ENCODE measurements at regions not wholly inside any gene's neighbourhood (a gene's known extent, or its start where the extent isn't known, plus 50 kb on each side); places are given as distances from the start of the nearest gene placed in this dataset.

- Mint-ChIP-seq H3K4me1 (no peaks in the 10 kb centered on the region), H3K27me3 (ENCODE audit: low read depth in 3 of 3) (peaks cover 3 to 6% (median 5%) of the 10 kb centered on the region in 3 donors), H3K36me3 (no peaks in the 10 kb centered on the region), H3K9me3 (peaks cover 2 to 17% (median 10%) of the 10 kb centered on the region in 7 donors), H3K27ac (no peak overlapping the region), H3K4me3 (no peak overlapping the region)
- no peak for DNase-seq
- Histone ChIP-seq H3K4me2 (replicated peaks; ENCODE audit: extremely low read depth, low read length, poor library complexity, severe bottlenecking) (no peak overlapping the region), H3K9me3 (replicated peaks in 1 of 2; ENCODE audit: control insufficient read depth in 1 of 2, insufficient read depth in 1 of 2, low read length in 2 of 2) (peaks cover 0 to 3% of the 10 kb centered on the region in 2 donors), H3K36me3 (replicated peaks in 1 of 2; ENCODE audit: control insufficient read depth in 1 of 2, insufficient read depth in 2 of 2, low read length in 2 of 2) (no peaks in the 10 kb centered on the region), H3K4me1 (ENCODE audit: control insufficient read depth in 1 of 2, insufficient read depth in 2 of 2, low read length in 2 of 2) (no peaks in the 10 kb centered on the region), H3K27ac (ENCODE audit: low read depth in 1 of 2, low read length in 2 of 2) (no peak overlapping the region), H4K20me1 (ENCODE audit: insufficient read depth, low read length) (no peaks in the 10 kb centered on the region), H3K4me3 (replicated peaks in 1 of 3; ENCODE audit: low read depth in 2 of 3, low read length in 3 of 3) (no peak overlapping the region), H2AFZ (ENCODE audit: insufficient read depth, low read depth, low read length, poor library complexity, severe bottlenecking) (no peak overlapping the region), H3K27me3 (ENCODE audit: control insufficient read depth in 2 of 2, insufficient read depth in 2 of 2, low read length in 2 of 2) (no peaks in the 10 kb centered on the region), H3K9ac (ENCODE audit: insufficient read depth, low read length, poor library complexity, severe bottlenecking) (no peak overlapping the region), H3K79me2 (ENCODE audit: insufficient read depth, low read length) (no peaks in the 10 kb centered on the region)
- TF ChIP-seq, protein P1, sequence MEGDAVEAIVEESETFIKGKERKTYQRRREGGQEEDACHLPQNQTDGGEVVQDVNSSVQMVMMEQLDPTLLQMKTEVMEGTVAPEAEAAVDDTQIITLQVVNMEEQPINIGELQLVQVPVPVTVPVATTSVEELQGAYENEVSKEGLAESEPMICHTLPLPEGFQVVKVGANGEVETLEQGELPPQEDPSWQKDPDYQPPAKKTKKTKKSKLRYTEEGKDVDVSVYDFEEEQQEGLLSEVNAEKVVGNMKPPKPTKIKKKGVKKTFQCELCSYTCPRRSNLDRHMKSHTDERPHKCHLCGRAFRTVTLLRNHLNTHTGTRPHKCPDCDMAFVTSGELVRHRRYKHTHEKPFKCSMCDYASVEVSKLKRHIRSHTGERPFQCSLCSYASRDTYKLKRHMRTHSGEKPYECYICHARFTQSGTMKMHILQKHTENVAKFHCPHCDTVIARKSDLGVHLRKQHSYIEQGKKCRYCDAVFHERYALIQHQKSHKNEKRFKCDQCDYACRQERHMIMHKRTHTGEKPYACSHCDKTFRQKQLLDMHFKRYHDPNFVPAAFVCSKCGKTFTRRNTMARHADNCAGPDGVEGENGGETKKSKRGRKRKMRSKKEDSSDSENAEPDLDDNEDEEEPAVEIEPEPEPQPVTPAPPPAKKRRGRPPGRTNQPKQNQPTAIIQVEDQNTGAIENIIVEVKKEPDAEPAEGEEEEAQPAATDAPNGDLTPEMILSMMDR (IDR thresholded peaks at IDR 0.05): no peak
- intact Hi-C loops (cut with micrococcal nuclease): no loop called here
- WGBS (ENCODE audit: insufficient coverage): no CpG with 5 or more reads among the region's 3 CpGs
Measured at GRCh38 chr18:51250458-51251024, 53.1 kb upstream of the MEX3C start.

- H3K4me3 Mint-ChIP-seq: no peak overlapping the region
Measured at GRCh38 chr18:51251625-51252024, 54.1 kb upstream of the MEX3C start.

More at GRCh38 chr18:51251625-51252024, 54.1 kb upstream of the MEX3C start:
- Histone ChIP-seq H2AFZ (ENCODE audit: insufficient read depth, low read depth, low read length, poor library complexity, severe bottlenecking) (no peak overlapping the region), H3K9ac (ENCODE audit: insufficient read depth, low read length, poor library complexity, severe bottlenecking) (no peak overlapping the region), H3K36me3 (replicated peaks in 1 of 2; ENCODE audit: control insufficient read depth in 1 of 2, insufficient read depth in 2 of 2, low read length in 2 of 2) (no peaks in the 10 kb centered on the region), H4K20me1 (ENCODE audit: insufficient read depth, low read length) (no peaks in the 10 kb centered on the region), H3K27ac (ENCODE audit: low read depth in 1 of 2, low read length in 2 of 2) (no peak overlapping the region), H3K4me3 (replicated peaks in 1 of 3; ENCODE audit: low read depth in 2 of 3, low read length in 3 of 3) (no peak overlapping the region), H3K4me1 (ENCODE audit: control insufficient read depth in 1 of 2, insufficient read depth in 2 of 2, low read length in 2 of 2) (no peaks in the 10 kb centered on the region), H3K79me2 (ENCODE audit: insufficient read depth, low read length) (no peaks in the 10 kb centered on the region), H3K9me3 (replicated peaks in 1 of 2; ENCODE audit: control insufficient read depth in 1 of 2, insufficient read depth in 1 of 2, low read length in 2 of 2) (peaks cover 0 to 3% of the 10 kb centered on the region in 2 donors), H3K27me3 (ENCODE audit: control insufficient read depth in 2 of 2, insufficient read depth in 2 of 2, low read length in 2 of 2) (no peaks in the 10 kb centered on the region), H3K4me2 (replicated peaks; ENCODE audit: extremely low read depth, low read length, poor library complexity, severe bottlenecking) (no peak overlapping the region)
- H3K36me3 Mint-ChIP-seq: no peaks in the 10 kb centered on the region
- DNase-seq: peak in 1 of 3 donors; percentile 14
- no peaks in the 10 kb centered on the region for H3K4me1 Mint-ChIP-seq
- TF ChIP-seq, protein P1 (IDR thresholded peaks at IDR 0.05): no peak
- peaks cover 3 to 6% (median 5%) of the 10 kb centered on the region in 3 donors for H3K27me3 Mint-ChIP-seq (ENCODE audit: low read depth in 3 of 3)
- peaks cover 2 to 17% (median 10%) of the 10 kb centered on the region in 7 donors for H3K9me3 Mint-ChIP-seq
- intact Hi-C loops (cut with micrococcal nuclease): no loop called here
- H3K27ac Mint-ChIP-seq: no peak overlapping the region

Measured in CD14-positive monocyte (primary cell).